H1 (cell line): ENCODE measurements at regions not wholly inside any gene's neighbourhood (a gene's known extent, or its start where the extent isn't known, plus 50 kb on each side); places are given as distances from the start of the nearest gene placed in this dataset.

Experiments used
- MAX ChIP-seq: IDR thresholded peaks from 2 replicates; pipeline ENCODE4 v1.6.1; 2012; ENCODE audit warnings: inconsistent platforms
- RXRA ChIP-seq: IDR thresholded peaks from 2 replicates; pipeline ENCODE4 v1.6.1; 2011; ENCODE audit warnings: low read depth, mild to moderate bottlenecking, low read length, moderate library complexity; ENCODE audit not compliant: insufficient read depth

DNA sequence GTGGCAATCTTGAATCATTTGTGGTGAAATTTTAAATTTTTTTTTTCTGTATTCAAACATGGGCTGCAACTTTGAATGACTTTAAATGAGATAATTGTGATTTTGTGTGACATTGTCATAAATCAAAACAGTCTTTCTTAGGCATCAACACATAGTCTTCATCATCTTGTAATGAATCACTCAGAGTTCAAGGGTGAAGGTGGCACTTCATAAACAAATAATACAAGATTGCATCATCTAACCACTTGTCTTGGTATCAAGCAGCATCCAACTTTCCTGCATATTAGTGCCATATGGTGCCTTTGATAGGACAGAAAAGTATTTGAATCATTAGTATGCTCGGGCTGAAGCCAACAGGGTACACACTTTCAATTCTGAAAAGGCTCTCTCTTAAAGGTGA is 392.4 kb upstream of the GOT2 start (continued):
- TF ChIP-seq RXRA = no peak
- no peak for TF ChIP-seq MAX
- TF ChIP-seq, all 59 proteins: peak for 0
